Spleen (tissue), 11 donors: ENCODE measurements at regions not wholly inside any gene's neighbourhood (a gene's known extent, or its start where the extent isn't known, plus 50 kb on each side); places are given as distances from the start of the nearest gene placed in this dataset.

ENCODE experiments used
- DNase-seq: peaks from one replicate; pipeline ENCODE4 v3.0.0-alpha.2; 2020
- H3K27ac ChIP-seq, 8 donors: fragments of 200-600 bp; sonication (generic) in 7 of 8; 1 replicate in 4 of 8; 2 replicates in 4 of 8; pipeline versions ENCODE4 v1.5.0 to v1.8.0; 2016 to 2021; ENCODE audit warnings: inconsistent platforms in 4 of 8, mild to moderate bottlenecking in 4 of 8, moderate library complexity in 1 of 8
- H3K27me3 ChIP-seq, 7 donors: fragments of 200-600 bp; sonication (generic) in 6 of 7; replicated peaks in 1 of 7; 1 replicate in 4 of 7; 2 replicates in 3 of 7; pipeline versions ENCODE4 v1.5.0 to v1.8.0; 2016 to 2021; ENCODE audit warnings: inconsistent platforms in 3 of 7, mild to moderate bottlenecking in 1 of 7
- H3K36me3 ChIP-seq, 6 donors: fragments of 200-600 bp; sonication (generic) in 5 of 6; 1 replicate in 4 of 6; 2 replicates in 2 of 6; pipeline versions ENCODE4 v1.5.0 to v1.8.0; 2016 to 2021; ENCODE audit warnings: inconsistent platforms in 2 of 6
- H3K4me1 ChIP-seq, 6 donors: fragments of 200-600 bp; sonication (generic) in 5 of 6; 1 replicate in 3 of 6; 2 replicates in 3 of 6; pipeline versions ENCODE4 v1.5.0 to v1.8.0; 2016 to 2021; ENCODE audit warnings: inconsistent platforms in 3 of 6
- H3K4me3 ChIP-seq, 8 donors: fragments of 200-600 bp; sonication (generic) in 7 of 8; 1 replicate in 4 of 8; 2 replicates in 4 of 8; pipeline versions ENCODE4 v1.5.0 to v1.8.0; 2016 to 2021; ENCODE audit warnings: inconsistent platforms in 4 of 8, mild to moderate bottlenecking in 4 of 8, moderate library complexity in 2 of 8
- H3K9me3 ChIP-seq, 8 donors: fragments of 200-600 bp; sonication (generic) in 7 of 8; 1 replicate in 4 of 8; 2 replicates in 4 of 8; pipeline versions ENCODE4 v1.5.0 to v1.8.0; 2016 to 2021; ENCODE audit warnings: inconsistent platforms in 4 of 8
- POLR2A ChIP-seq, 3 donors: fragments of 450-650 bp; IDR thresholded peaks; one replicate each; pipeline ENCODE4 v1.5.1; 2017; ENCODE audit warnings: antibody characterized with exemption in 3 of 3, mild to moderate bottlenecking in 1 of 3
- POLR2AphosphoS5 ChIP-seq, 3 donors: sonication (generic); formaldehyde crosslinking; IDR thresholded peaks; one replicate each; pipeline ENCODE4 v1.5.1; 2017; ENCODE audit warnings: antibody characterized with exemption in 3 of 3
- WGBS, 5 donors: extraction: QIAGEN DNeasy Blood & Tissue Kit in 3 of 5; methylation state at CpG; one replicate each; pipeline versions ENCODE4 v1.1.5 to v1.1.7; 2013 to 2018; 5-methylcytosine and 5-hydroxymethylcytosine counted together
- intact Hi-C: fragments of 100-400 bp; cut with DNase I; formaldehyde crosslinking; loops from one replicate; pipeline ENCODE4 v1.15.0; 2023; ENCODE audit warnings: low total_unique reads
- TF ChIP-seq, protein P1 (sequence below), 11 experiments: fragments of 200-600 bp in 7 of 11; fragments of 450-650 bp in 4 of 11; sonication (generic) in 4 of 11; IDR thresholded peaks in 8 of 11; conservative IDR thresholded peaks in 3 of 11; 1 replicate in 7 of 11; 2 replicates in 4 of 11; pipeline versions ENCODE4 v1.4.0 to v1.8.0; 2016 to 2021; ENCODE audit warnings: antibody characterized with exemption in 11 of 11, inconsistent platforms in 4 of 11, mild to moderate bottlenecking in 1 of 11
- donor health status: healthy with polysubstance abuse.
- donor health status: DM: no; HTN: no; CAD: no; lungs with moderate emphysema.
- donor health status: DM: no; HTN: no; CAD: no.
- donor health status: Bipolar disorder and iron deficiency.
- donor health status: healthy.
- donor health status: DM: no; HTN: no; CAD: no.
- donor health status: DM: yes; HTN: yes; CAD: no.

DNA sequence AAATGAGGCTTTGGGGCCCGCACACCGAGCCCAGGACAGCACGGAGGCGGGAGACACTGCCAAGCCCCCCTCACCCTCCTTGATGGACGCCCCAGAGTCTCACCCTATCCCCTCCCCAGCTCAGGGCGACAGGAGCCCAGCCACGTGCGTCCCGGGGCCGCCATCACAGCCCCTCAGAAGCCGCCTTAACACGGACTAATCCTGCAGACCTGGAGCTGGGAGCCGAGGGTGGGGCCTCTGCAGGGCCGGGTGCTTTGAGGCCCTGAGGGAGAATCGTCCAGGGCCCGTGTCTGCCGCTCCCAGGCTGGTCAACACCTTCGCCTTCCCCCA lies 79.7 kb upstream of the FBRSL1 start:
- DNase-seq, result no peak
- intact Hi-C loops, result loop anchor here (10.0 kb wide), 1 partner anchor 255 kb away; no protein-coding TSS in a partner anchor
- no peak overlapping the region for H3K27ac ChIP-seq
- H3K4me1 ChIP-seq, result peaks cover 9 to 15% (median 13%) of the 10 kb centered on the region in 6 donors
- H3K4me3 ChIP-seq, result no peak overlapping the region
- 75 to 88% (median 80%) methylated on average over 4 to 18 of the region's 18 CpGs for WGBS, 5 donors
- TF ChIP-seq, protein P1, sequence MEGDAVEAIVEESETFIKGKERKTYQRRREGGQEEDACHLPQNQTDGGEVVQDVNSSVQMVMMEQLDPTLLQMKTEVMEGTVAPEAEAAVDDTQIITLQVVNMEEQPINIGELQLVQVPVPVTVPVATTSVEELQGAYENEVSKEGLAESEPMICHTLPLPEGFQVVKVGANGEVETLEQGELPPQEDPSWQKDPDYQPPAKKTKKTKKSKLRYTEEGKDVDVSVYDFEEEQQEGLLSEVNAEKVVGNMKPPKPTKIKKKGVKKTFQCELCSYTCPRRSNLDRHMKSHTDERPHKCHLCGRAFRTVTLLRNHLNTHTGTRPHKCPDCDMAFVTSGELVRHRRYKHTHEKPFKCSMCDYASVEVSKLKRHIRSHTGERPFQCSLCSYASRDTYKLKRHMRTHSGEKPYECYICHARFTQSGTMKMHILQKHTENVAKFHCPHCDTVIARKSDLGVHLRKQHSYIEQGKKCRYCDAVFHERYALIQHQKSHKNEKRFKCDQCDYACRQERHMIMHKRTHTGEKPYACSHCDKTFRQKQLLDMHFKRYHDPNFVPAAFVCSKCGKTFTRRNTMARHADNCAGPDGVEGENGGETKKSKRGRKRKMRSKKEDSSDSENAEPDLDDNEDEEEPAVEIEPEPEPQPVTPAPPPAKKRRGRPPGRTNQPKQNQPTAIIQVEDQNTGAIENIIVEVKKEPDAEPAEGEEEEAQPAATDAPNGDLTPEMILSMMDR (IDR thresholded peaks at IDR 0.05 in 8 of 11, conservative IDR thresholded peaks at IDR 0.05 in 3 of 11), result no peak
- no peaks in the 10 kb centered on the region for H3K36me3 ChIP-seq
- no peaks in the 10 kb centered on the region for H3K9me3 ChIP-seq
- H3K27me3 ChIP-seq, result peaks cover 0 to 58% (median 9%) of the 10 kb centered on the region in 7 donors

DNA sequence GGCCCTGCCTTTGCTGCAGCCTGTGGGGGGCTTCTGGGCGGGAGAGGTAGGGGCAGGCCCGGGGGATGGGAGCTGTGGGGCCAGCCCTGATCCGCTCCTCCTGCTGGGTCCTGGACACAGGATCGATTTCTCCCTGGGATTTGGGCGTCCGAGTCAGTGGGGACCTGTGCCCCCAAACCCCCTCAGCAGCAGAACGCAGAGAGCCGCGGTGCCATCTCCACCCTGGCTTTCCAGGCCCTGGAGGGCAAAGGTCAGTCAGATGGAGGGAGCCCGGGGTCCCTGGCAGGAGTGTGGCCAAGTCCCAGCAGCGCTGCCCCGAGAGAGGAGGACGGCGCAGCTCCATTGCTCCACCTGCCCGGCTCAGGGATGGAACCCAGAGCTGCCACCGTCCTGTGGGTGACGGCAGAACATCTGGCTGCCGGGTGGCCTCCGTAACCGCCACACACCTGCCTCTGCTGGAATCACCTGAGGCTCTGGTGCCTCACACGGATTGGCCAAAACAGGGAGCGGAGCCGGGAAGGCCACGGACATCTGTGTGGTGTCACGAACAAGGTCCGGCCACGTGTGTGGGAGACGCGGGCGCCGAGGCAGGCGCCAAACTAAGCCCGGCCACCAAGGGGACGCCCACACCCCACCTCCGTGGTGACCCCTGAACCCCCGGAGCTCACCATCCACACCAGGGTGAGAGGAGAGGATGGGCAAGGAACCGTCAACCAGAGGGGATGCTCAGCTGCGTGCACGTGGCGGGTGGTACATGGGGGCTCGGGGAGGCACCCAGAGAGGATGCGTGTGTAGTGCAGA lies 80.3 kb upstream of the FBRSL1 start:
- Histone ChIP-seq H3K27me3 (peaks cover 0 to 60% (median 9%) of the 10 kb centered on the region in 7 donors), H3K36me3 (no peaks in the 10 kb centered on the region), H3K27ac (no peak overlapping the region), H3K4me1 (peaks cover 3 to 10% (median 7%) of the 10 kb centered on the region in 6 donors), H3K9me3 (no peaks in the 10 kb centered on the region), H3K4me3 (no peak overlapping the region)
- no peak for DNase-seq
- intact Hi-C loops, result loop anchor here (10.0 kb wide), 1 partner anchor 255 kb away; no protein-coding TSS in a partner anchor
- TF ChIP-seq POLR2A (IDR thresholded peaks at IDR 0.05) (no peak), POLR2AphosphoS5 (IDR thresholded peaks at IDR 0.05) (no peak)
- TF ChIP-seq, protein P1 (IDR thresholded peaks at IDR 0.05 in 8 of 11, conservative IDR thresholded peaks at IDR 0.05 in 3 of 11), result no peak
- WGBS, 5 donors, result 87 to 93% (median 89%) methylated on average over 36 to 42 of the region's 42 CpGs

DNA sequence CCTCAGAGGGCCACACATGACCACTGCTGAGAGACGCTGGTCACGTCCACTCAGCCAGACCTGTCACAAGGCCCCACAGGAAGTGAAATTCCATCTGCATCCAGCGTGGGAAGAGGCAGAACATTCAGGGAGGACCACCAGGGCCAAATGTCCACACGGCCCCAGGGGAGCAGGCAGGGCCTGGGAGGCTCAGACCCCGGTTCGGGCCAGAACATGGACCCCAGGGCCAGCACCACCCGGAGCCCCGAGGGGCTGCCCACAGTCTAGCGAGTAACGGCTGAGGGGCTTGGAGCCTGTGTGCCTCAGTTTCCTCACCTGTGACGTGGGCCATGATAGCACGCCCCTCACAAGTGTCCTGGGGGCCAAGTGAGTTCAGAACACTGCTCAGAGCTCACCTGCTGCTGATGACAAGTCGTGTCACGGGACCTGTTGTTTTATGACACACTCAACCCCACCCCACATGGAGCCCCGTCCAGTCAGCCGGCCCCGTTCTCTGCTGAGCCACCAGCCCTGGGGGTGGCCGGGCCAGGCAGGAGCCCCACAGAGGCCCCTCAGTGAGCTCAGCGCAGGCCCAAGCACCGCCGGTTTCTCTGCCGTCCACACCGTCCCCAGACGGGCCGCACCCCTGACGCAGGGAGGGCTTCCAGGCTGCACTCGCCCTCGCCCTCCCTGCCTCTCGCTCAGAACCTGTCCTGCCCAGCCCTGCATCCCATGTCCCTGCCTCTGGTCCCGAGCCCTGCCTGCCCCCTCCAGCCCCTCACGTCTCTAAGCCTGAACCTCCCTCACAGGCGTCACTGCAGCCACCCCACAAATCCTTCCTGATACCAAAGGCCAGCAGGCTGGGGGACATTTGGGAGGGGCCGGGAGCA lies 79.5 kb upstream of the GALNT9 start:
- Histone ChIP-seq H3K9me3 (no peaks in the 10 kb centered on the region), H3K27ac (no peak overlapping the region), H3K27me3 (peaks cover 0 to 60% (median 2%) of the 10 kb centered on the region in 7 donors), H3K36me3 (no peaks in the 10 kb centered on the region), H3K4me1 (peaks cover 0 to 2% (median under 1%) of the 10 kb centered on the region in 6 donors), H3K4me3 (no peak overlapping the region)
- TF ChIP-seq POLR2AphosphoS5 (IDR thresholded peaks at IDR 0.05), result no peak
- TF ChIP-seq, protein P1 (IDR thresholded peaks at IDR 0.05 in 8 of 11, conservative IDR thresholded peaks at IDR 0.05 in 3 of 11), result no peak
- TF ChIP-seq POLR2A (IDR thresholded peaks at IDR 0.05), result no peak
- no peak for DNase-seq
- 76 to 88% (median 80%) methylated on average over 24 to 33 of the region's 33 CpGs for WGBS, 5 donors
- intact Hi-C loops, result no loop called here

DNA sequence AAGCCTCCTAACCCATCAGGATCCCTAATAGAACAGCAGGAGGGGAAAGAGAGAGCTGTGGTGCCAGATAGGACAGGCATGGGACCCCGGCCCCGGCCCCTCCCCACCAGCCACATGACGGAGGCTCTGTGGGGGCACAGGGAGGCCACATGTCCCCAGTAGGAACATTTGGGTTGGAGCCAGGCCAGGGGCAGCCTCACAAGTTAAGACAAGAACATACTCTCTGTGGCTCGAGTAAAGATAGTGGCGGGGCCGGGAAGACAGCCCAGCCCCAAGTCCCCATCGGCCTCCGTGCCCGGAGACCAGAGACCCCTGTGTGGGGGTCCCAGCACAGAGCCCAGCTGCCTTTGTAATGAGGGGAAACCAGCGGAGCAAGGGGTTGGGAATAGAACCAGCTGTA lies 78.6 kb upstream of the GALNT9 start:
- intact Hi-C loops, result no loop called here
- TF ChIP-seq POLR2AphosphoS5 (IDR thresholded peaks at IDR 0.05) (no peak), POLR2A (IDR thresholded peaks at IDR 0.05) (no peak)
- TF ChIP-seq, protein P1 (IDR thresholded peaks at IDR 0.05 in 8 of 11, conservative IDR thresholded peaks at IDR 0.05 in 3 of 11), result no peak
- Histone ChIP-seq H3K9me3 (no peaks in the 10 kb centered on the region), H3K36me3 (no peaks in the 10 kb centered on the region), H3K4me1 (no peaks in the 10 kb centered on the region), H3K27me3 (peaks cover 0 to 67% (median 2%) of the 10 kb centered on the region in 7 donors), H3K4me3 (no peak overlapping the region), H3K27ac (no peak overlapping the region)
- no peak for DNase-seq
- WGBS, 5 donors, result 74 to 83% (median 78%) methylated on average over 9 to 10 of the region's 10 CpGs
